HEK293 (cell line): ENCODE measurements at regions not wholly inside any gene's neighbourhood (a gene's known extent, or its start where the extent isn't known, plus 50 kb on each side); places are given as distances from the start of the nearest gene placed in this dataset.

Experiments
- CTCF ChIP-seq: fragments of 450-650 bp; formaldehyde crosslinking; IDR thresholded peaks from 2 replicates; pipeline ENCODE4 v1.5.1; 2016; ENCODE audit warnings: missing biosample characterization, missing genetic modification characterization
- GLIS1 ChIP-seq: fragments of 450-650 bp; formaldehyde crosslinking; IDR thresholded peaks from 2 replicates; pipeline ENCODE4 v1.5.1; 2016; ENCODE audit warnings: missing biosample characterization, missing genetic modification characterization
- REST ChIP-seq: fragments of 450-650 bp; formaldehyde crosslinking; IDR thresholded peaks from 2 replicates; pipeline ENCODE4 v1.5.1; 2016; ENCODE audit warnings: missing biosample characterization, missing genetic modification characterization
- ZFP41 ChIP-seq: fragments of 450-650 bp; formaldehyde crosslinking; IDR thresholded peaks from 2 replicates; pipeline ENCODE4 v1.5.1; 2016; ENCODE audit warnings: missing biosample characterization, missing genetic modification characterization, borderline replicate concordance
- ZNF24 ChIP-seq: fragments of 450-650 bp; formaldehyde crosslinking; IDR thresholded peaks from 2 replicates; pipeline ENCODE4 v1.5.1; 2016; ENCODE audit warnings: missing biosample characterization, missing genetic modification characterization
- ZNF518A ChIP-seq: fragments of 450-650 bp; formaldehyde crosslinking; conservative IDR thresholded peaks from 2 replicates; pipeline ENCODE4 v1.5.1; 2016; ENCODE audit warnings: low read depth, missing biosample characterization, missing genetic modification characterization

GRCh38 chr3:104214937-104215336 lies 1151.8 kb upstream of the ALCAM start:
- TF ChIP-seq GLIS1 (no peak), ZNF518A (no peak), CTCF (tag by site-specific recombination) (no peak), REST (no peak), ZNF24 (tag by site-specific recombination) (no peak), ZFP41 (tag by site-specific recombination) (no peak)
